KMS-11 (cell line): ENCODE measurements at regions not wholly inside any gene's neighbourhood (a gene's known extent, or its start where the extent isn't known, plus 50 kb on each side); places are given as distances from the start of the nearest gene placed in this dataset.

ENCODE experiments used
- H2AFZ ChIP-seq: fragments of 200-600 bp; sonication (generic); 2 replicates; pipeline ENCODE4 v1.6.1; 2016; ENCODE audit warnings: antibody characterized with exemption, mixed run types, low read depth
- H3K27ac ChIP-seq: fragments of 200-600 bp; sonication (generic); 2 replicates; pipeline ENCODE4 v1.6.1; 2016; ENCODE audit warnings: mild to moderate bottlenecking, mixed run types
- H3K27me3 ChIP-seq: fragments of 200-600 bp; sonication (generic); 2 replicates; pipeline ENCODE4 v1.6.1; 2017; ENCODE audit warnings: mild to moderate bottlenecking, low read depth, mixed run types, moderate library complexity; ENCODE audit not compliant: insufficient read depth
- H3K36me3 ChIP-seq: fragments of 200-600 bp; sonication (generic); 2 replicates; pipeline ENCODE4 v1.6.1; 2017; ENCODE audit warnings: mild to moderate bottlenecking, mixed run types; ENCODE audit not compliant: insufficient read depth
- H3K4me1 ChIP-seq: fragments of 200-600 bp; sonication (generic); 2 replicates; pipeline ENCODE4 v1.6.1; 2016; ENCODE audit warnings: mild to moderate bottlenecking, low read depth, mixed run types; ENCODE audit not compliant: poor library complexity, severe bottlenecking
- H3K4me2 ChIP-seq: fragments of 200-600 bp; sonication (generic); 2 replicates; pipeline ENCODE4 v1.7.0; 2016; ENCODE audit warnings: mild to moderate bottlenecking, mixed run types
- H3K4me3 ChIP-seq: fragments of 200-600 bp; sonication (generic); IDR thresholded peaks from 2 replicates; pipeline ENCODE4 v1.6.1; 2017; ENCODE audit warnings: low read depth, low read length, mixed read lengths; ENCODE audit not compliant: insufficient read depth
- H3K79me2 ChIP-seq: fragments of 200-600 bp; sonication (generic); 2 replicates; pipeline ENCODE4 v1.6.1; 2016; ENCODE audit warnings: low read depth, mixed run types; ENCODE audit not compliant: insufficient read depth
- H3K9ac ChIP-seq: fragments of 200-600 bp; sonication (generic); 2 replicates; pipeline ENCODE4 v1.6.1; 2016; ENCODE audit warnings: mild to moderate bottlenecking, mixed run types
- H4K20me1 ChIP-seq: fragments of 200-600 bp; sonication (generic); 2 replicates; pipeline ENCODE4 v1.6.1; 2016; ENCODE audit warnings: mild to moderate bottlenecking, mixed run types; ENCODE audit not compliant: insufficient read depth
- TF ChIP-seq, protein P1 (sequence below): fragments of 200-600 bp; sonication (generic); conservative IDR thresholded peaks from 2 replicates; pipeline ENCODE4 v1.6.1; 2017; ENCODE audit warnings: low read depth, mild to moderate bottlenecking, antibody characterized with exemption, low read length, moderate library complexity, mixed read lengths

DNA sequence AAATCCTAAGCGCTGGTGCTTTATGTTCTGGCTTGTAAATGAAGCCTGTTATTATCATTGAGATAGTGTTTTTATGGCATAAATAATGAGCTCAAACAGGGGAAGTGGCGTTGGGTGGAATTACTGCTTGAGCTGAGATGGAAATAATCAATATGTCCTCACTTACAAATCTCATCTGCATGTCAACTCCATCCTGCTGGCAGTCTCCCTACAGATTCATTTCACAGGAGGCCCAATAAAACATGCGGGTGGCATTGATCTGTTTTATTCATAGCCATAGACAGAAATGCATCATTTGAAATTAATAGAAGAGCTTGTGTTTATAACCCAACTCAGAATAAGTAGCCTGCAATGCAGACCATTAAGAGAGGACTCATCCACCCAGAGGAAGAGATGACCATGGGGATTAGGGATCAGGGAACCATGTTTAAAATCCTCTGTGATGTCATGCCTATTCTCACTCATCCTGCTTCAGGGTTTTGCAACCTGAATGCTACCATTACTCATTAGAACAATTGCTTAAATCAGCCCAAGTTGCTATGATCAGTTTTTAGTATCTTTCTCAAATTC lies 680.4 kb downstream of the TLR4 start:
- no peaks in the 10 kb centered on the region for H3K27me3 ChIP-seq
- no peaks in the 10 kb centered on the region for H3K79me2 ChIP-seq
- no peak overlapping the region for H3K4me3 ChIP-seq
- H3K36me3 ChIP-seq: no peaks in the 10 kb centered on the region
- H3K4me1 ChIP-seq: no peaks in the 10 kb centered on the region
- TF ChIP-seq, protein P1, sequence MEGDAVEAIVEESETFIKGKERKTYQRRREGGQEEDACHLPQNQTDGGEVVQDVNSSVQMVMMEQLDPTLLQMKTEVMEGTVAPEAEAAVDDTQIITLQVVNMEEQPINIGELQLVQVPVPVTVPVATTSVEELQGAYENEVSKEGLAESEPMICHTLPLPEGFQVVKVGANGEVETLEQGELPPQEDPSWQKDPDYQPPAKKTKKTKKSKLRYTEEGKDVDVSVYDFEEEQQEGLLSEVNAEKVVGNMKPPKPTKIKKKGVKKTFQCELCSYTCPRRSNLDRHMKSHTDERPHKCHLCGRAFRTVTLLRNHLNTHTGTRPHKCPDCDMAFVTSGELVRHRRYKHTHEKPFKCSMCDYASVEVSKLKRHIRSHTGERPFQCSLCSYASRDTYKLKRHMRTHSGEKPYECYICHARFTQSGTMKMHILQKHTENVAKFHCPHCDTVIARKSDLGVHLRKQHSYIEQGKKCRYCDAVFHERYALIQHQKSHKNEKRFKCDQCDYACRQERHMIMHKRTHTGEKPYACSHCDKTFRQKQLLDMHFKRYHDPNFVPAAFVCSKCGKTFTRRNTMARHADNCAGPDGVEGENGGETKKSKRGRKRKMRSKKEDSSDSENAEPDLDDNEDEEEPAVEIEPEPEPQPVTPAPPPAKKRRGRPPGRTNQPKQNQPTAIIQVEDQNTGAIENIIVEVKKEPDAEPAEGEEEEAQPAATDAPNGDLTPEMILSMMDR: no peak
- no peak overlapping the region for H3K27ac ChIP-seq
- no peak overlapping the region for H2AFZ ChIP-seq
- H3K9ac ChIP-seq: no peak overlapping the region
- no peak overlapping the region for H3K4me2 ChIP-seq
- no peaks in the 10 kb centered on the region for H4K20me1 ChIP-seq

DNA sequence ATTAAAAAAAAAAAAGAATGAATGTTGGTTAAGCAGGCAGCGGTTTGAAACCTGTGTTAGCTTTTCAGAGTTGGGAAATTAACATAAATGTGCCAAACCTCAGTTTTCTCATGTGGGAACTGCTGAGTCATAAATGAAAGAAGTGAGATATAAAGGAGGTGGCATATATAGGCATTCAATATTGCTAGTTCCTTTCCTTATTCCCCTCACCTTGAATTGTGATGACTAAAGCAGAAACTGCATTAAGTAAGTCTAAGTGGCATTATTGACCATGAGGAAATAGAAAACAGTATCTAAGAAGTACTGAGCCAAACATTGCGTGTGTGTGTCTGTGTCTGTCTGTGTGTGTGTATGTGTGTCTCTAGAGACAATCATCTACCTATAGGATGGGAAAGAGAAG lies 691.2 kb downstream of the TLR4 start:
- Histone ChIP-seq H3K36me3 (no peaks in the 10 kb centered on the region), H4K20me1 (no peaks in the 10 kb centered on the region), H3K9ac (no peak overlapping the region), H3K4me1 (peaks cover 23% of the 10 kb centered on the region), H3K27ac (peak overlapping the region; percentile 34; the same call in 1 of the 2 replicates), H3K27me3 (no peaks in the 10 kb centered on the region), H3K4me3 (no peak overlapping the region), H2AFZ (peak overlapping the region; percentile 41; the same call in 1 of the 2 replicates), H3K4me2 (peak overlapping the region; percentile 88), H3K79me2 (no peaks in the 10 kb centered on the region)
- TF ChIP-seq, protein P1: no peak

DNA sequence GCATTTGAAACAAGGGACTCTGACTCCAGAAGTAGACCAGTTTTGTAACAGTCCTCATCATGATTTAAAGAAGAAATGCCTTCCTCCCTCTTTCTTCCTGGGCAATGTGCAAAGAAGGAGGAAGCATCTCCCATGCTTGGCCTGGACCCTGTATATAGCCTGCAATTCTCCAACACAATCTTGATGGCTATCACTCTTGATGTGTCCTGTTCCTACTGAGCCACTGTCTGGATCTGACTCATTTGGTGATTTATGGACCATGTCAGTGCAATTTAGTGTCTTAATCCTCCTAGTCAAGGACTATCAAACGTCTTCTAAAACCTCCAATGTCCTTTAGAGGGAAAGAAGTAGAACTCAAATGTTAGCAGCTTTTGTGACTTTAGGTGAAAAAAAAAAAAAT lies 697.3 kb downstream of the TLR4 start:
- Histone ChIP-seq H3K4me1 (peaks cover 7% of the 10 kb centered on the region), H3K27ac (no peak overlapping the region), H3K9ac (no peak overlapping the region), H3K4me3 (no peak overlapping the region), H3K27me3 (no peaks in the 10 kb centered on the region), H3K4me2 (no peak overlapping the region), H2AFZ (no peak overlapping the region), H3K36me3 (no peaks in the 10 kb centered on the region), H3K79me2 (no peaks in the 10 kb centered on the region), H4K20me1 (no peaks in the 10 kb centered on the region)
- TF ChIP-seq, protein P1: no peak

DNA sequence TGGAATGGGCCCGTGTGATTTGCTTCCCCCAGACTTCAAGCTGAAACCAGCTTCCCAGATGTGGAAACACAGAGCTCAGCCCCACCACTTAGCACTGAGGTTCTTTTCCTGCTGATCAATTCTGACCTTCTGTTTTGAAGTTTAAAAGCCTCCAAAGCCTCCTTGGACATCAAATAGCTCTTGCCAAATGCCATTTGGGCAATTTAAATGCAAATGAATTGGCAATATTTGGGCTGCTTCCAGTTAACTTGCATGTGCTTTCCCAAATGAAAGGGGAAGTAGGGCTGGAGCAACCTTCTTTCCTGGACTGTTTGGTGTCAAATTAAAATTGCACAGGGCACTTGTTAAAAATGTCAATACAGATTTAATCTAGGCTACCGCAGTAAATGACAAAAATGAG lies 710.5 kb downstream of the TLR4 start:
- no peak overlapping the region for H3K4me3 ChIP-seq
- no peak overlapping the region for H2AFZ ChIP-seq
- TF ChIP-seq, protein P1: no peak
- no peaks in the 10 kb centered on the region for H4K20me1 ChIP-seq
- H3K27me3 ChIP-seq: no peaks in the 10 kb centered on the region
- no peak overlapping the region for H3K9ac ChIP-seq
- H3K4me1 ChIP-seq: no peaks in the 10 kb centered on the region
- no peaks in the 10 kb centered on the region for H3K36me3 ChIP-seq
- H3K27ac ChIP-seq: no peak overlapping the region
- no peaks in the 10 kb centered on the region for H3K79me2 ChIP-seq
- no peak overlapping the region for H3K4me2 ChIP-seq
